DOHH2 (cell line): ENCODE measurements at regions not wholly inside any gene's neighbourhood (a gene's known extent, or its start where the extent isn't known, plus 50 kb on each side); places are given as distances from the start of the nearest gene placed in this dataset.

Experiments used
- EZH2phosphoT487 ChIP-seq: fragments of 200-600 bp; sonication (generic); IDR thresholded peaks from 2 replicates; pipeline ENCODE4 v1.6.1; 2017; ENCODE audit warnings: borderline replicate concordance, mild to moderate bottlenecking, antibody characterized with exemption, low read length, moderate library complexity, mixed read lengths
- TF ChIP-seq, protein P1 (sequence below): fragments of 200-600 bp; sonication (generic); IDR thresholded peaks from one replicate; pipeline ENCODE4 v1.5.1; 2014; ENCODE audit warnings: antibody characterized with exemption, mild to moderate bottlenecking, low read depth, low read length; ENCODE audit not compliant: poor library complexity, severe bottlenecking

GRCh38 chr4:187236209-187236890 is 512.7 kb upstream of the FAT1 start:
- TF ChIP-seq, protein P1, sequence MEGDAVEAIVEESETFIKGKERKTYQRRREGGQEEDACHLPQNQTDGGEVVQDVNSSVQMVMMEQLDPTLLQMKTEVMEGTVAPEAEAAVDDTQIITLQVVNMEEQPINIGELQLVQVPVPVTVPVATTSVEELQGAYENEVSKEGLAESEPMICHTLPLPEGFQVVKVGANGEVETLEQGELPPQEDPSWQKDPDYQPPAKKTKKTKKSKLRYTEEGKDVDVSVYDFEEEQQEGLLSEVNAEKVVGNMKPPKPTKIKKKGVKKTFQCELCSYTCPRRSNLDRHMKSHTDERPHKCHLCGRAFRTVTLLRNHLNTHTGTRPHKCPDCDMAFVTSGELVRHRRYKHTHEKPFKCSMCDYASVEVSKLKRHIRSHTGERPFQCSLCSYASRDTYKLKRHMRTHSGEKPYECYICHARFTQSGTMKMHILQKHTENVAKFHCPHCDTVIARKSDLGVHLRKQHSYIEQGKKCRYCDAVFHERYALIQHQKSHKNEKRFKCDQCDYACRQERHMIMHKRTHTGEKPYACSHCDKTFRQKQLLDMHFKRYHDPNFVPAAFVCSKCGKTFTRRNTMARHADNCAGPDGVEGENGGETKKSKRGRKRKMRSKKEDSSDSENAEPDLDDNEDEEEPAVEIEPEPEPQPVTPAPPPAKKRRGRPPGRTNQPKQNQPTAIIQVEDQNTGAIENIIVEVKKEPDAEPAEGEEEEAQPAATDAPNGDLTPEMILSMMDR, result no peak
- no peak for TF ChIP-seq EZH2phosphoT487
